ENCODE measurements at regions not wholly inside any gene's neighbourhood (a gene's known extent, or its start where the extent isn't known, plus 50 kb on each side); places are given as distances from the start of the nearest gene placed in this dataset.

- H4K91ac ChIP-seq (replicated peaks; ENCODE audit: insufficient read length, low read length) = no peak overlapping the region
- H3K4me2 ChIP-seq (ENCODE audit: insufficient read depth in 1 of 2, low read depth in 2 of 2, low read length in 2 of 2) = no peak overlapping the region
- H4K5ac ChIP-seq (ENCODE audit: insufficient read length, low read depth, low read length) = no peak overlapping the region
- H3K23me2 ChIP-seq (ENCODE audit: low read depth, low read length) = no peaks in the 10 kb centered on the region
- H3K23ac ChIP-seq (ENCODE audit: insufficient read length) = no peak overlapping the region
- CTCF ChIA-PET (ENCODE audit: partially characterized antibody) = interaction anchor here (0.6 to 1.4 kb wide), 3 partner anchors 8 to 309 kb away, joined by 3 to 4 read pairs (median 3); no protein-coding TSS in a partner anchor
- no peak overlapping the region for H2AK5ac ChIP-seq (ENCODE audit: low read depth, low read length)
- peaks cover 0 to 7% (median 3%) of the 10 kb centered on the region in 4 experiments; a peak in 2 of 7 replicates for H3K4me1 ChIP-seq (replicated peaks in 1 of 4; ENCODE audit: control insufficient read depth in 3 of 4, insufficient read depth in 4 of 4, low read length in 3 of 4)
- DNase-seq (ENCODE audit: low read depth in 1 of 2, low spot score in 2 of 2) = no peak
- H2BK120ac ChIP-seq (replicated peaks; ENCODE audit: low read depth, low read length) = no peak overlapping the region
- no peak overlapping the region for H2BK20ac ChIP-seq (ENCODE audit: low read length)
- H3K79me1 ChIP-seq (ENCODE audit: low read depth, low read length) = no peaks in the 10 kb centered on the region
- H2AFZ ChIP-seq (ENCODE audit: low read length) = no peak overlapping the region
- H3K18ac ChIP-seq (ENCODE audit: extremely low read depth, low read length) = no peak overlapping the region
- H2BK5ac ChIP-seq (ENCODE audit: low read depth, low read length) = no peak overlapping the region
- H3K36me3 ChIP-seq (ENCODE audit: control insufficient read depth in 2 of 4, insufficient read depth in 4 of 4, low read length in 3 of 4) = no peaks in the 10 kb centered on the region
- no peaks in the 10 kb centered on the region for H3K27me3 ChIP-seq (replicated peaks in 1 of 4; ENCODE audit: control insufficient read depth in 3 of 4, extremely low read depth in 1 of 4, insufficient read depth in 3 of 4, low read length in 3 of 4)
- H3K9me3 ChIP-seq (ENCODE audit: insufficient read depth in 2 of 2, low read depth in 1 of 2, low read length in 1 of 2) = no peaks in the 10 kb centered on the region
- no peak overlapping the region for H3K14ac ChIP-seq (ENCODE audit: insufficient read length)
- no peak overlapping the region for H3K56ac ChIP-seq (replicated peaks; ENCODE audit: insufficient read length, low read depth, low read length)
- H2BK12ac ChIP-seq (ENCODE audit: low read depth, low read length) = no peak overlapping the region
- POLR2A ChIA-PET (ENCODE audit: partially characterized antibody) = no interaction called here
- no peak for FAIRE-seq
- H2BK15ac ChIP-seq (ENCODE audit: low read length) = no peak overlapping the region
- H3K27ac ChIP-seq (ENCODE audit: low read depth, low read length) = no peak overlapping the region
- H4K8ac ChIP-seq (ENCODE audit: extremely low read depth, insufficient read depth, low read length) = no peak overlapping the region
- no peak overlapping the region for H3K4me3 ChIP-seq (ENCODE audit: extremely low read depth in 1 of 4, insufficient read depth in 2 of 4, low read depth in 3 of 4, low read length in 4 of 4)
- H4K20me1 ChIP-seq (replicated peaks in 1 of 2; ENCODE audit: control insufficient read depth in 1 of 2, insufficient read depth in 2 of 2, low read length in 2 of 2) = no peaks in the 10 kb centered on the region
- no peaks in the 10 kb centered on the region for H3K79me2 ChIP-seq (ENCODE audit: control insufficient read depth in 1 of 2, insufficient read depth in 2 of 2, low read length in 2 of 2)
- H3K9ac ChIP-seq (replicated peaks in 1 of 4; ENCODE audit: extremely low read depth in 1 of 4, low read depth in 3 of 4, low read length in 3 of 4) = no peak overlapping the region
- no peak overlapping the region for H3K4ac ChIP-seq (replicated peaks; ENCODE audit: insufficient read length, low read depth, low read length)
- no peak for TF ChIP-seq RBBP5 (IDR thresholded peaks at IDR 0.05; ENCODE audit: borderline replicate concordance, low read depth, low read length)
- TF ChIP-seq PHF8 (conservative IDR thresholded peaks at IDR 0.05; ENCODE audit: low read depth, low read length) = no peak
- no peak for TF ChIP-seq GTF2F1 (IDR thresholded peaks at IDR 0.05; ENCODE audit: borderline replicate concordance, low read depth, low read length)
- TF ChIP-seq HDAC2 (IDR thresholded peaks at IDR 0.05; ENCODE audit: borderline replicate concordance in 1 of 2, low read depth in 2 of 2, low read length in 2 of 2) = no peak
These were observed 143.8 kb upstream of the RARB start for GRCh38 chr3:25284249-25284648.

Data from H1 (cell line).